ENCODE measurements at regions not wholly inside any gene's neighbourhood (a gene's known extent, or its start where the extent isn't known, plus 50 kb on each side); places are given as distances from the start of the nearest gene placed in this dataset.

GRCh38 chr2:151071906-151072305 is 189.8 kb downstream of the RBM43 start:
- DNase-seq = no peak

GRCh38 chr2:151071382-151071781 is 190.3 kb downstream of the RBM43 start:
- DNase-seq = peak in 1 of 2 experiments; percentile 51

- peak in 1 of 2 experiments; percentile 18 for DNase-seq
These were observed 191.4 kb downstream of the RBM43 start for GRCh38 chr2:151070253-151070652.

GRCh38 chr2:151067658-151068369 is 193.8 kb downstream of the RBM43 start:
- DNase-seq = no peak

- DNase-seq = peak; percentile 59 to 75
These were observed 198.4 kb downstream of the RBM43 start for GRCh38 chr2:151063271-151063670.

GRCh38 chr2:151060287-151060686 is 201.4 kb downstream of the RBM43 start:
- no peak for DNase-seq

- no peak for DNase-seq
These were observed 204.8 kb downstream of the RBM43 start for GRCh38 chr2:151056870-151057269.

- DNase-seq = no peak
These were observed 208.0 kb downstream of the RBM43 start for GRCh38 chr2:151053661-151053990.

- DNase-seq = no peak
These were observed 208.6 kb downstream of the RBM43 start for GRCh38 chr2:151052850-151053660.

- peak; percentile 40 to 61 for DNase-seq
These were observed 210.0 kb downstream of the RBM43 start for GRCh38 chr2:151051574-151052220.

- no peak for DNase-seq
These were observed 211.9 kb downstream of the RBM43 start for GRCh38 chr2:151049746-151050145.

GRCh38 chr2:151048331-151049054 is 213.2 kb downstream of the RBM43 start:
- no peak for DNase-seq

GRCh38 chr2:151043484-151043883 is 218.2 kb downstream of the RBM43 start:
- DNase-seq = no peak

- no peak for DNase-seq
These were observed 218.7 kb downstream of the RBM43 start for GRCh38 chr2:151042964-151043363.

- DNase-seq = no peak
These were observed 221.6 kb downstream of the RBM43 start for GRCh38 chr2:151040039-151040438.

- DNase-seq = peak; percentile 74 to 86
These were observed 223.1 kb downstream of the RBM43 start for GRCh38 chr2:151038516-151038915.

- DNase-seq = no peak
These were observed 224.2 kb downstream of the RBM43 start for GRCh38 chr2:151037434-151037833.

- no peak for DNase-seq
These were observed 228.1 kb downstream of the RBM43 start for GRCh38 chr2:151033271-151034248.

GRCh38 chr2:151032741-151033191 is 228.9 kb downstream of the RBM43 start:
- peak in 1 of 2 experiments; percentile 15 for DNase-seq

- DNase-seq = no peak
These were observed 230.9 kb downstream of the RBM43 start for GRCh38 chr2:151030663-151031230.

- no peak for DNase-seq
These were observed 232.1 kb downstream of the RBM43 start for GRCh38 chr2:151029406-151030157.

Measured in NCI-H526 (cell line).